HG03575 (cell line): ENCODE measurements at regions not wholly inside any gene's neighbourhood (a gene's known extent, or its start where the extent isn't known, plus 50 kb on each side); places are given as distances from the start of the nearest gene placed in this dataset.

ENCODE experiments used
- ATAC-seq: cut with Tn5 transposase; IDR thresholded peaks from one replicate; pipeline ENCODE4 v1.9.1; 2021; ENCODE audit not compliant: unreplicated experiment, insufficient number of reproducible peaks, low FRiP score; ENCODE audit errors: extremely low read depth

- no peak for ATAC-seq
These were observed 182.8 kb downstream of the PIK3C3 start for GRCh38 chr18:42137693-42138375.

- no peak for ATAC-seq
These were observed 186.4 kb downstream of the PIK3C3 start for GRCh38 chr18:42141439-42141838.

- no peak for ATAC-seq
These were observed 200.0 kb downstream of the PIK3C3 start for GRCh38 chr18:42155024-42155423.

- ATAC-seq: no peak
These were observed 201.2 kb downstream of the PIK3C3 start for GRCh38 chr18:42156281-42156680.

- no peak for ATAC-seq
These were observed 202.4 kb downstream of the PIK3C3 start for GRCh38 chr18:42157420-42157819.

- ATAC-seq: no peak
These were observed 202.8 kb downstream of the PIK3C3 start for GRCh38 chr18:42157878-42158277.

GRCh38 chr18:42159146-42159545 lies 204.1 kb downstream of the PIK3C3 start:
- no peak for ATAC-seq

- ATAC-seq: no peak
These were observed 208.3 kb downstream of the PIK3C3 start for GRCh38 chr18:42163321-42163720.

- no peak for ATAC-seq
These were observed 209.5 kb downstream of the PIK3C3 start for GRCh38 chr18:42164556-42164955.

- no peak for ATAC-seq
These were observed 211.0 kb downstream of the PIK3C3 start for GRCh38 chr18:42165922-42166513.

- ATAC-seq: no peak
These were observed 213.5 kb downstream of the PIK3C3 start for GRCh38 chr18:42168487-42168886.

GRCh38 chr18:42168907-42169306 lies 213.9 kb downstream of the PIK3C3 start:
- no peak for ATAC-seq

- no peak for ATAC-seq
These were observed 219.9 kb downstream of the PIK3C3 start for GRCh38 chr18:42174909-42175308.

- no peak for ATAC-seq
These were observed 221.6 kb downstream of the PIK3C3 start for GRCh38 chr18:42176599-42176998.

- no peak for ATAC-seq
These were observed 222.4 kb downstream of the PIK3C3 start for GRCh38 chr18:42177390-42177789.

- no peak for ATAC-seq
These were observed 223.5 kb downstream of the PIK3C3 start for GRCh38 chr18:42178376-42179080.

GRCh38 chr18:42179542-42180121 lies 224.6 kb downstream of the PIK3C3 start:
- no peak for ATAC-seq

GRCh38 chr18:42181474-42181873 lies 226.4 kb downstream of the PIK3C3 start:
- no peak for ATAC-seq

- no peak for ATAC-seq
These were observed 228.0 kb downstream of the PIK3C3 start for GRCh38 chr18:42182728-42183700.
